HG03139 (cell line): ENCODE measurements at regions not wholly inside any gene's neighbourhood (a gene's known extent, or its start where the extent isn't known, plus 50 kb on each side); places are given as distances from the start of the nearest gene placed in this dataset.
"Not testable (repeated sequence)": the region's sequence is repeated elsewhere in the genome, so short reads cannot be mapped to it uniquely, and the experiment has no call there.

Experiments
- ATAC-seq: cut with Tn5 transposase; IDR thresholded peaks from one replicate; pipeline ENCODE4 v1.9.1; 2021; ENCODE audit not compliant: unreplicated experiment

- no peak for ATAC-seq
Measured at GRCh38 chr5:97478483-97478882, 295.4 kb upstream of the RIOK2 start.

DNA sequence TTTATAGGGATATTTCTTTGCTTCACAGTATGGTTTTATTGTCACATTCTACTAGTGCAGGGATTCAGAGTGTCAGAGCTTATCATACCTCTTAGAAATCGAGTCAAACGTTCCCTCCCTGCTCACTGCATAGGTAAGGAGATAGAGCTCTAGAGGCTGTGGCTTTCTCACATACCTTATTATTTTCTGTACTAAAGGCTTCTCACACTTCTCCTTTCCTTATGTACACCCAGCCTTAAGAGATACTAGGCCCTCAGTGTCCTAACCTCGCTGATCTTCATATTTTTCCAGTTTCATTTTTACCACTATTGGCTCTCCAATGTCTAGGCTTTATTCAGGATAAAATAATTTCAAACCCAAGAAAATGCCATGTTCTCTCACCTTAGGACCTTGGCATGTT, 297.3 kb upstream of the RIOK2 start:
- no peak for ATAC-seq

DNA sequence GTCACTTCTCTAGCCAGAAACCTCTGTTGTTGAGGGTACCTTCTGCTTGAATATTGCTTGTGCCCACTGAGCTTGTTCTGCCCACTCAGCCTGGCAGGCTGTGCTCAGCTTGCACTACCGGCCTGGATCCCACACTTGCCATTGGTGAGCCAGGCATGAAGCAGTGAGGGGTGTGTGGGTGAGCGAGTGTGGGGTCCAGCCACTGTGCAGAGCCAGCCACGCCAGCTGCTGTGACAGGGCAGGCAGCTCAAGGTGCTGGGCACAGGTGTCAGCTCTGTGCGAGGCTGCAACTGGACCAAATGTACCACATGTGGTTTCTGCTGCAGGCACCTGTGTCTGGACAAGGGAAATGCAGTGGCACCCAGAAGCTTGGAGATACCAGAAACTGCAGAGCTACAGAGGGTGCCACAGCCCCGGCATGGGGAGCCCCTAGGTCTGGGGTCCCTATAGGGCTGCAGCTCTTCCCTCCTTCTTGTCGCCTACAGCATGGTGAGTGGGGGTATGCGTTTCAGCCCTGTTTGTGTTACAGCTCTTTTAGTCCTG, 305.1 kb upstream of the RIOK2 start:
- ATAC-seq = no peak

DNA sequence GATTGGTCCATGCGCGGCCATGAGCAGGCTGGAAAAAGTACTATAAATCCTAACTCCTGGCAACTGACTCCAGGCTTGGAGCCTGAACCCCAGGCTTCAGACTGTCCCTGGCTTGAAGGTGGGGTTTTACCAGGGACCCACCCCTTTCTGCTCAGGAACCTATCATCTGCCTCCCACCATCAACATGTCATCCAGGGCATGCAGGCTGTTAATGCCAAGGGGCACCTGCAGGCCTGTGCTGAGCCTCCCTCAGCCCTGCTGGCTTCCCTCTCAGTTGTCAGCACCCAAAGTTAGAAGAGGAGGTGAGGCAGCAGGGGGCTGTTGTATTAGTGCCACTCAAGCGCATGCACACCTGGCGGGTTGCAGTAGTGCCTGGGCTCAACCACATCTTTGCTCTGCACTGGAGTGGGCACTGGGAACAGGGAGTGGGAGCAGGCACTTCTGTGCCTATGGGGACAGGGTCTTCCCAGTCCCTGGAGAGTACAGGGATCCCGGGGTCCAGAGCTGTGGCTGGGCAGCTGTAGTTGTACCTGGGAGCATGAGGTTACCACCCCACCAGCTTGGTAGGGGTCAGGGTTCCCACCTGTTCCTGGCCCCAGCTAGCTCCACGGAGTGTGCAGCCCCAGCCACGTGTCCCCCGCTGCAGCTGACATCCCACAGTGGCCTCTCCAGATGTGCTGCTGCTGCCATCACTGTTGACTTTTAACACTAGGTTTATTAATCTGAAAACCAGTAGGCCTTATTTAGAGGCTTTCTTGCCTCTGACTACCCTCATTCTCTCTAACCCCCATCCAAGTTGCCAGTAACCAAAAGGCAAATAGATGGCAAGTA, 306.2 kb upstream of the RIOK2 start:
- ATAC-seq = no peak

GRCh38 chr5:97494465-97494864, 311.4 kb upstream of the RIOK2 start:
- no peak for ATAC-seq

DNA sequence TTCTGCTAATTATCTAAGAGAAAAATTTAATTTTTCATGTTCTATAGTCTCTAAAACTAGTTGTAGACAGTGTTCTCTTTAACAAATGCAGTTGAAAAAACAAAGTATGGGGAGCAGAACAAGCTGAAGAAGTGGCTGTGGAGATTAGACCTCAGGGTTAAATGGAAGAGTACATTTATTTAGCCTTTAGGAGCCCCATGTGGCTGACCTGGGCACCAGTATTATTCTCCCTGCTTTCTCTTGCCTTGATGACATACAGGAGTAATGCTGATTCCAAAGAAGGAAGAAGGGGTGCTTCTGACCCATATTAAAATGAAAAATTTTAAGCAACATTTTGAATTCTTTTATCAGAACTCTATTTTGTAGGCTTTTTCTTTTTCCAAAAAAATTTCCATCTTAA, 312.3 kb upstream of the RIOK2 start:
- no peak for ATAC-seq

- no peak for ATAC-seq
Measured at GRCh38 chr5:97496037-97496436, 313.0 kb upstream of the RIOK2 start.

DNA sequence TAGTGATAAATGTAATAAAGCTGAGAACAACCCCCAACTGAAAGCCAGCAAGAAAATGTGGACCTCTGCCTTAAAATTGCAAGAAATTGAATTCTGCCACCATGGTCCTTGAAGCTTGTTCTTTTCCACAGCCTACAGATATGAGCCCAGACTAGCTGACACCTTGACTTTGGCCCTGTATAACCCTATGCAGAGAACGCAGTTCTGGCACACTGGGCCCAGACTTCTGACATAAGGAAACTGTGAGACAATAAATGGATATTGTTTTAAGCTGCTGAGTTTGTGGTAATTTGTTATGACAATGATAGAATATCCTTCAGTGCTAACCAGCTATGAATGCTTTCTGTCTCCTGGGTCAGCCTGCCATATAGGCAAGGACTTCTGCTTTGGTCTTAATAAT, 315.6 kb upstream of the RIOK2 start:
- ATAC-seq = no peak

DNA sequence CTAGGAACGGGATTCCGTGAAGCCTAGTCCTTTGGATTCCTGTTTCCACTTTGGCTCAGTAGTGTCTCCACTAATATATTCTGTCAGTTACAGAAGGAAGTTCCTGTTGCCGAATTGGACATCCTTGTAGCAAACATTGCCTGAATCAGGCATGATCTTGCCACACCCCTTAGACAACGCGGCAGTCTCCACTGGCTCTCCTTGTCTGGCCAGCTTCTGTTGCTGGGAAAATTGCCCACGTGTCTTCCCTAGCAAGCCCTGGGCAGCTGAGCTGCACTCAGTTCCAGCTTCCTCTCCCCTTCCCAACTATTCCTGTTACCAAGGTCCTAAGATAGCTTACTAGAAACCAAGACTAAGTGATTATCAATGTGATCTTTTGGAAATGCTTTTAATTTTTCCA, 316.6 kb upstream of the RIOK2 start:
- ATAC-seq = no peak

GRCh38 chr5:97501286-97501964, 318.4 kb upstream of the RIOK2 start:
- ATAC-seq = no peak

DNA sequence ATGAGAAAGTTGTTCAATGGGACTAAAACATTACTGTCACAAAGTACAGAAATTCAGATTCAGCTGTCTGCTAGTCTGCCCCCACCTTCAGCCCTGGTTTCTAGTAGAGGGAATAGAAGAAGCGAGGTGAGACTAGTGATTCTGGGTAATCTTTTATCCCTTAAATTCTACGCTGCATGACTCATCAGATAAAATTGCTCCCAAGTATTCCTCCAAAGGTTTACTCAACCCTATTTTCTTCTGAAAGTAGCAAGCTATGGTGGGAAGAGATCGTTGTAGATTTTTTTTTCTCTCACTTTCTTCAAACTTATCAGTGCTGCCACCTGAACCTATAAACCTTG, 318.9 kb upstream of the RIOK2 start:
- no peak for ATAC-seq

GRCh38 chr5:97508864-97509263, 325.8 kb upstream of the RIOK2 start:
- no peak for ATAC-seq

DNA sequence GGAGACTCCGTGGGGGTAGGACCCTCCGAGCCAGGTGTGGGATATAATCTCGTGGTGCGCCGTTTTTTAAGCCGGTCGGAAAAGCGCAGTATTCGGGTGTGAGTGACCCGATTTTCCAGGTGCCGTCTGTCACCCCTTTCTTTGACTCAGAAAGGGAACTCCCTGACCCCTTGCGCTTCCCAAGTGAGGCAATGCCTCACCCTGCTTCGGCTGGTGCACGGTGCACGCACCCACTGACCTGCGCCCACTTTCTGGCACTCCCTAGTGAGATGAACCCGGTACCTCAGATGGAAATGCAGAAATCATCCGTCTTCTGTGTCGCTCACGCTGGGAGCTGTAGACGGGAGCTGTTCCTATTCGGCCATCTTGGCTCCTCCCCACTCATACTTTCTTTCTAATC, 336.5 kb upstream of the RIOK2 start:
- ATAC-seq = not testable (repeated sequence)

- not testable (repeated sequence) for ATAC-seq
Measured at GRCh38 chr5:97523336-97523735, 340.3 kb upstream of the RIOK2 start.

GRCh38 chr5:97525780-97526179, 342.7 kb upstream of the RIOK2 start:
- no peak for ATAC-seq

- ATAC-seq = no peak
Measured at GRCh38 chr5:97528941-97529340, 345.9 kb upstream of the RIOK2 start.

DNA sequence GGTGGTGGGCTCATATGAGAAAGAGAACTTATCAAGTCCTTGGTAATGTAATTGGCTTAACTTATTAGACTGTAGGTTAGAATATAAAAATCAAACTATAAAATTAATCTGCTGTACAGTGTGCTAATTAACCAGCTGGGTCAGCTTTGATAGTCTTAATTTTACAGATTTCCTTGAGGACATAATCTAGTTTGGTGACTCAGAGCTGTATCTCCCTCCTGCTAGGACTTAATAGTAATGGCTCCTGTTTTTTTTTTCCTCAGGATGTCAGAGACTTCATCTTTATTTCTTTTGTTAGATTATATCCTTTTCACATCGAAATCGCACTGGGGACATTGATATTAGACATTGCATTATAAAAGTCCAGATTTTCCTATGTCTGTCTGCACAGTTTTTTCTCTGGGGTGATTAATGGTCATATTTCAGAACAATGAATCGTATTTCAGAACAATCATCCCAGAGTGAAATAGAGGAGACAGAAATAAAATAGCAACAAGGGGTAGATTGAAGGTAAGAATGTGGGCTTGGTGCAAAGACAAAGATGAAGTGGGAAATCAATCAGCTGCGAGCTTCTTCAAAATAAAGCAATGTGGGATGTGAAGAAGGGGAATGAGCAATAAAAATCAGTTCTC, 346.4 kb upstream of the RIOK2 start:
- ATAC-seq = no peak

GRCh38 chr5:97531549-97531948, 348.5 kb upstream of the RIOK2 start:
- ATAC-seq = peak; percentile 88

DNA sequence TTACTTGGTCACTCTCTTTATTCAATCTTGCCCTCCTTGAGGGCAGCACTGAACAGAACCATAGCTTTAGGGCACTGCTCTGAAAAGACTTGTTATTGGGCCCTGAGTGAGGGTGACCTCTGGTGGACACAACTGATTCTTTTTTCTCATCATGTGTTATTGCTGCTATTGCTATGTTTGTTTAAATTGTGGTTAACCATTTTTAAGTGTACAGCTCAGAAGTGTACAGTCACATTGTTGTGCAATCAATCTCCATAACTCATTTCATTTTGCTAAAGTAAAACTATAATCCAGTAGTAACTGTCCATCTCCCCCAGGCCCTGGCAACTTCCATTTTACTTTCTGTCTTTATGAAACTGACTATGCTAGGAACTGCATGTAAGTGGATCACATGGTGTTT, 351.1 kb upstream of the RIOK2 start:
- ATAC-seq = peak; percentile 62

DNA sequence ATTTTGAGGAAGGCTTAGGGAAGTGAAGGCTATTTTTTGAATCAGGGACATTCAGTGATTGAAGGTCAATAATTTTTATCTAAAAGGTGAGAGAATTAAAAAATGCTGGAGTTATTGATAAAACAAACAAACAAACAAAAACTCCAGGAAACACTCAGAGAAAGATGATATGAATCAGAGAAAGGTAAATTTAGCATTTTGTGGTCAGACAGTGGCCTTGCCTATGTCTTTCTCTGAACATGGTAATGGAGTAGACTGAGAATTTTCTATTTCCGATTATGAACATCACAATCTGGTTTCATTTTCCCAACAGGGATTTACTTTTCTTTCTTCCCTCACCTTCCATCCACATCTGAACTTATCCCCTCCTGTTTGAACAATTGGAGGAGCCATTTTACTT, 353.6 kb upstream of the RIOK2 start:
- ATAC-seq = no peak

DNA sequence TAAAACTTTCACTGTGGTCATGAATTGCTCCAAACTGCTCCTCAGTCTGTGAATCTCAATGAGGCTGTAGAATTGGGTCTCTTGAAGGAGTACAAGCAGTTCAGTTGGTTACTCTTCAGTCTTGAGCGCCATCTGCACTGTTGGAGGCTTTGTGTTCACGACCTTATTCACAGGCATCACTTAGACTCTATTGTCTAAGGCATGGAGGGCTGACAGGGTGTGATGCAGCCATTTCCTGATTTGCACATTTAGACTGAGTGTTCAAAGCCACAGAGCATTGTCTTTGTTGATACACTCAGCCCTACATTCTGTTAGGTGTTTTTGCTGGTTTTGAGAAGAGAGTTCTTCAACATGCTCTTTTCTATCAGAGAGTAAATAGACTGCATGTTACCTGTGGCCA, 355.9 kb upstream of the RIOK2 start:
- no peak for ATAC-seq

- no peak for ATAC-seq
Measured at GRCh38 chr5:97541864-97542263, 358.8 kb upstream of the RIOK2 start.
